Sigmoid colon (tissue), 6 donors: ENCODE measurements at regions not wholly inside any gene's neighbourhood (a gene's known extent, or its start where the extent isn't known, plus 50 kb on each side); places are given as distances from the start of the nearest gene placed in this dataset.

ENCODE experiments used
- DNase-seq: peaks from one replicate; pipeline ENCODE4 v3.0.0-alpha.2; 2019
- H3K27ac ChIP-seq, 4 donors: fragments of 200-600 bp; sonication (generic); one replicate each; pipeline ENCODE4 v1.5.1; 2016 to 2019; ENCODE audit warnings: mild to moderate bottlenecking in 1 of 4
- H3K27me3 ChIP-seq, 3 donors: fragments of 200-600 bp; sonication (generic); one replicate each; pipeline ENCODE4 v1.5.1; 2019; ENCODE audit warnings: mild to moderate bottlenecking in 1 of 3
- H3K36me3 ChIP-seq, 4 donors: fragments of 200-600 bp; sonication (generic); one replicate each; pipeline ENCODE4 v1.5.1; 2016 to 2019
- H3K4me1 ChIP-seq, 4 donors: fragments of 200-600 bp; sonication (generic); one replicate each; pipeline ENCODE4 v1.5.1; 2017 to 2019
- H3K4me3 ChIP-seq, 4 donors: fragments of 200-600 bp; sonication (generic); one replicate each; pipeline ENCODE4 v1.5.1; 2017 to 2019; ENCODE audit warnings: mild to moderate bottlenecking in 2 of 4, moderate library complexity in 1 of 4
- H3K9me3 ChIP-seq, 4 donors: fragments of 200-600 bp in 3 of 4; sonication (generic) in 3 of 4; one replicate each; pipeline versions ENCODE4 v1.5.1 to v1.6.1; 2013 to 2019
- CTCF ChIP-seq, 4 experiments: fragments of 450-650 bp in 3 of 4; fragments of 200-600 bp in 1 of 4; IDR thresholded peaks; one replicate each; pipeline ENCODE4 v1.5.1; 2016 to 2019; ENCODE audit warnings: antibody characterized with exemption in 4 of 4, mild to moderate bottlenecking in 3 of 4, moderate library complexity in 2 of 4
- EP300 ChIP-seq, 4 donors: sonication (generic); formaldehyde crosslinking; IDR thresholded peaks; one replicate each; pipeline ENCODE4 v1.6.1; 2017; ENCODE audit warnings: antibody characterized with exemption in 4 of 4
- POLR2A ChIP-seq, 2 donors: fragments of 450-650 bp; IDR thresholded peaks; one replicate each; pipeline ENCODE4 v1.6.1; 2016; ENCODE audit warnings: antibody characterized with exemption in 2 of 2, mild to moderate bottlenecking in 2 of 2, moderate library complexity in 2 of 2
- POLR2AphosphoS5 ChIP-seq, 4 donors: sonication (generic); formaldehyde crosslinking; IDR thresholded peaks; one replicate each; pipeline ENCODE4 v1.6.1; 2017; ENCODE audit warnings: antibody characterized with exemption in 4 of 4
- WGBS, 2 donors: extraction: QIAGEN DNeasy Blood & Tissue Kit; methylation state at CpG; one replicate each; pipeline ENCODE4 v1.1.7; 2013; 5-methylcytosine and 5-hydroxymethylcytosine counted together
- intact Hi-C: fragments of 100-400 bp; cut with DNase I; formaldehyde crosslinking; loops from one replicate; pipeline ENCODE4 v1.15.1; 2023
- donor health status: healthy with polysubstance abuse.
- donor health status: healthy.

GRCh38 chr5:52702877-52703276 is 84.8 kb upstream of the ITGA1 start:
- 66 to 82% methylated on average over 2 of the region's 2 CpGs for WGBS, 2 donors
- no peaks in the 10 kb centered on the region for H3K36me3 ChIP-seq
- no peaks in the 10 kb centered on the region for H3K27me3 ChIP-seq
- no peaks in the 10 kb centered on the region for H3K9me3 ChIP-seq
- no peak overlapping the region for H3K4me3 ChIP-seq
- no peak overlapping the region for H3K27ac ChIP-seq
- no peak for DNase-seq
- TF ChIP-seq POLR2A (IDR thresholded peaks at IDR 0.05) (no peak), EP300 (IDR thresholded peaks at IDR 0.05) (no peak), CTCF (IDR thresholded peaks at IDR 0.05) (no peak), POLR2AphosphoS5 (IDR thresholded peaks at IDR 0.05) (no peak)
- no peaks in the 10 kb centered on the region for H3K4me1 ChIP-seq
- intact Hi-C loops: no loop called here

- H3K4me1 ChIP-seq: no peaks in the 10 kb centered on the region
- TF ChIP-seq EP300 (IDR thresholded peaks at IDR 0.05): no peak
- no peak for TF ChIP-seq CTCF (IDR thresholded peaks at IDR 0.05)
- no peak for TF ChIP-seq POLR2AphosphoS5 (IDR thresholded peaks at IDR 0.05)
- no peak for TF ChIP-seq POLR2A (IDR thresholded peaks at IDR 0.05)
- no peak for DNase-seq
- no peaks in the 10 kb centered on the region for H3K36me3 ChIP-seq
- intact Hi-C loops: no loop called here
- no peaks in the 10 kb centered on the region for H3K27me3 ChIP-seq
- no peak overlapping the region for H3K27ac ChIP-seq
- H3K9me3 ChIP-seq: no peaks in the 10 kb centered on the region
- H3K4me3 ChIP-seq: no peak overlapping the region
These were observed 84.4 kb upstream of the ITGA1 start for GRCh38 chr5:52703321-52703720.

- Histone ChIP-seq H3K36me3 (no peaks in the 10 kb centered on the region), H3K27ac (no peak overlapping the region), H3K27me3 (no peaks in the 10 kb centered on the region), H3K9me3 (no peaks in the 10 kb centered on the region), H3K4me1 (peaks cover 0 to under 1% (median 0%) of the 10 kb centered on the region in 4 donors), H3K4me3 (no peak overlapping the region)
- TF ChIP-seq EP300 (IDR thresholded peaks at IDR 0.05): no peak
- no peak for TF ChIP-seq POLR2A (IDR thresholded peaks at IDR 0.05)
- no peak for DNase-seq
- intact Hi-C loops: no loop called here
These were observed 82.0 kb upstream of the ITGA1 start for GRCh38 chr5:52705720-52706119.

- H3K9me3 ChIP-seq: no peaks in the 10 kb centered on the region
- H3K4me3 ChIP-seq: no peak overlapping the region
- peaks cover 0 to 9% (median 0%) of the 10 kb centered on the region in 4 donors for H3K4me1 ChIP-seq
- H3K36me3 ChIP-seq: no peaks in the 10 kb centered on the region
- H3K27me3 ChIP-seq: no peaks in the 10 kb centered on the region
- no peak for DNase-seq
- WGBS, 2 donors: 89 to 96% methylated on average over 5 of the region's 5 CpGs
- TF ChIP-seq EP300 (IDR thresholded peaks at IDR 0.05) (no peak), CTCF (IDR thresholded peaks at IDR 0.05) (no peak), POLR2AphosphoS5 (IDR thresholded peaks at IDR 0.05) (no peak), POLR2A (IDR thresholded peaks at IDR 0.05) (no peak)
- intact Hi-C loops: no loop called here
- no peak overlapping the region for H3K27ac ChIP-seq
These were observed 80.9 kb upstream of the ITGA1 start for GRCh38 chr5:52706775-52707174.

GRCh38 chr5:52707616-52708015 is 80.1 kb upstream of the ITGA1 start:
- no peak overlapping the region for H3K27ac ChIP-seq
- intact Hi-C loops: no loop called here
- H3K27me3 ChIP-seq: no peaks in the 10 kb centered on the region
- TF ChIP-seq POLR2A (IDR thresholded peaks at IDR 0.05): no peak
- TF ChIP-seq EP300 (IDR thresholded peaks at IDR 0.05): no peak
- no peak for TF ChIP-seq CTCF (IDR thresholded peaks at IDR 0.05)
- TF ChIP-seq POLR2AphosphoS5 (IDR thresholded peaks at IDR 0.05): no peak
- H3K4me3 ChIP-seq: no peak overlapping the region
- H3K9me3 ChIP-seq: no peaks in the 10 kb centered on the region
- WGBS, 2 donors: 49 to 65% methylated on average over 2 of the region's 2 CpGs
- H3K36me3 ChIP-seq: no peaks in the 10 kb centered on the region
- no peak for DNase-seq
- H3K4me1 ChIP-seq: peaks cover 0 to 9% (median 0%) of the 10 kb centered on the region in 4 donors
